HFF-Myc (cell line): ENCODE measurements at regions not wholly inside any gene's neighbourhood (a gene's known extent, or its start where the extent isn't known, plus 50 kb on each side); places are given as distances from the start of the nearest gene placed in this dataset.

Experiments
- DNase-seq: peaks from one replicate; pipeline ENCODE4 v3.0.0-alpha.2; 2011; ENCODE audit warnings: low read depth; ENCODE audit errors: extremely low read depth
- H3K4me3 ChIP-seq: replicated peaks from 2 replicates; pipeline ENCODE4 v1.5.1; 2011; ENCODE audit warnings: low read depth, mild to moderate bottlenecking, control low read depth, low read length
- TF ChIP-seq, protein P1 (sequence below): IDR thresholded peaks from 2 replicates; pipeline ENCODE4 v1.5.1; 2012; ENCODE audit warnings: mild to moderate bottlenecking, low read depth, low read length, control low read depth; ENCODE audit errors: missing control alignments

DNA sequence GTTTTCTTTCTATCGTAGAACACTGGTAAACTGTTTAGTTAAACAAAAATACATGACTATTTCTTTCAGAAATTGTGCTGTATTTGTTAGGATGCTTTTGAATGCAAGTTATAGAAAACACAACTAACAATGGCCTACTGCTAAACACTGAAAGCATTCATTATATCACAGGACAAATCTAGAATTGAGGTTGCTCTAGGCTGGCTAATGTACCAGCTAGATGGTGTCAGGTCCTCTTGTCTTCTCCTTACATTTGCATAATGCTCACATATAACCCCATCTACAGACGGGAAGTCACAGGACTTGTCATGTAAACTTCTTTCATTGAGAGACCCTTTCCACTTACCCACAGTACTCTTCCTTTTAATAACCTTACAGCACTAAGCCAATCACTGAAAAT, 586.8 kb downstream of the DSC3 start:
- DNase-seq: no peak
- no peak overlapping the region for H3K4me3 ChIP-seq
- TF ChIP-seq, protein P1, sequence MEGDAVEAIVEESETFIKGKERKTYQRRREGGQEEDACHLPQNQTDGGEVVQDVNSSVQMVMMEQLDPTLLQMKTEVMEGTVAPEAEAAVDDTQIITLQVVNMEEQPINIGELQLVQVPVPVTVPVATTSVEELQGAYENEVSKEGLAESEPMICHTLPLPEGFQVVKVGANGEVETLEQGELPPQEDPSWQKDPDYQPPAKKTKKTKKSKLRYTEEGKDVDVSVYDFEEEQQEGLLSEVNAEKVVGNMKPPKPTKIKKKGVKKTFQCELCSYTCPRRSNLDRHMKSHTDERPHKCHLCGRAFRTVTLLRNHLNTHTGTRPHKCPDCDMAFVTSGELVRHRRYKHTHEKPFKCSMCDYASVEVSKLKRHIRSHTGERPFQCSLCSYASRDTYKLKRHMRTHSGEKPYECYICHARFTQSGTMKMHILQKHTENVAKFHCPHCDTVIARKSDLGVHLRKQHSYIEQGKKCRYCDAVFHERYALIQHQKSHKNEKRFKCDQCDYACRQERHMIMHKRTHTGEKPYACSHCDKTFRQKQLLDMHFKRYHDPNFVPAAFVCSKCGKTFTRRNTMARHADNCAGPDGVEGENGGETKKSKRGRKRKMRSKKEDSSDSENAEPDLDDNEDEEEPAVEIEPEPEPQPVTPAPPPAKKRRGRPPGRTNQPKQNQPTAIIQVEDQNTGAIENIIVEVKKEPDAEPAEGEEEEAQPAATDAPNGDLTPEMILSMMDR: no peak

DNA sequence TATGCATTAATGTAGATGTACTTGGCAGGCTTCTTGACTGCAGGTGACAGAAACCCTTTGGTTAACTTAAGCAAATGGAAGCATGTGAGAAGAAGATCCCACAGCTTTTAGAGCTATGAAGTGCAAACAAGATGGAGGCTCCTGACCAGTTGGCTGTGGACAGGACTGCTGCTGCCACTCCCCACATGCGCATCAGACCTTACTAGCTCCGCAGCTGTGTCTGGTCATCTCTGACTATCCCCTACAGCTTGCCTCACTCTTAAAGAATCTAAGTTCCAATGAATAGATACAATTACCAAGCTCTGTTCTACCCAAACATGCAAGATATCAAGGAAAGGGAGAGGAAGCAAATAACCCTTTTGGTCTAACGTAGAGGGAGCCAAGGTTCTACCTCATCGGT, 587.6 kb downstream of the DSC3 start:
- no peak overlapping the region for H3K4me3 ChIP-seq
- DNase-seq: no peak
- TF ChIP-seq, protein P1: no peak

DNA sequence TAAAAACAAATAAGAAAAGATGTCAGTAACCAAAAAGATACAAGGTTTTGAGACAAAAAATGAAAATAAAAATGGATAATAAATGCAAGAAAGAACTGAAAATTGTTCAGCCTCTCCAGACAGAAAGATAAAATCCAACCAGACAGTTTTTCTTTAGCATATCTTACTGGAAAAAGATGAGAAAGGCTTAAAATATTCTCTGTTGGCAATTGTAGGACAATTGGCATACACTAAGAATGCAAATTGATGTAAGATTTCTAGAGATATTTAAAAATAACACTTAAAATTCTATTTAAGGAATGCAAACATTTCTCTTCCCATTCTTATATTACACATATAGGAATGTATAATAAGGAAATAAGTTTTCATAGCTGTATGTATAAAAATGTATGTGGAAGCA, 590.6 kb downstream of the DSC3 start:
- DNase-seq: no peak
- no peak overlapping the region for H3K4me3 ChIP-seq
- TF ChIP-seq, protein P1: no peak

DNA sequence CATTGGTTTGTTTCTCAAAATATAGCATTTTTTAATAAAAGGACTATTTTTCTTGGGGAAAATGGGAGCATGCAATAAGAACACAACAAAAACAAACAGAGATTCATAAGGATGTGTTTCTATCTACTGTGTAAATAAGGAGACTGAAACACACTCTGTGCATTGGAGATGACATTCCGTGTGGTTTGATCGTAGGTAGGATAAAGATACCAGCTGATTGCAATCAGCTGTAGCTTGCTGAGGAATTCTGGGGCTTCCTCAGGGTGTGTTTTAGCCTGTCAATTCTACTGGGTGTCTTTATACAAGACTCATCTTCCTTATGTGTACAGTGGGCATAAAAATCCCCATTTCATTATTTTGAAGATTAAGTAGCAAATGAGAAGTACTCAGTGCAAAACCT, 591.6 kb downstream of the DSC3 start:
- H3K4me3 ChIP-seq: no peak overlapping the region
- no peak for DNase-seq
- TF ChIP-seq, protein P1: no peak

DNA sequence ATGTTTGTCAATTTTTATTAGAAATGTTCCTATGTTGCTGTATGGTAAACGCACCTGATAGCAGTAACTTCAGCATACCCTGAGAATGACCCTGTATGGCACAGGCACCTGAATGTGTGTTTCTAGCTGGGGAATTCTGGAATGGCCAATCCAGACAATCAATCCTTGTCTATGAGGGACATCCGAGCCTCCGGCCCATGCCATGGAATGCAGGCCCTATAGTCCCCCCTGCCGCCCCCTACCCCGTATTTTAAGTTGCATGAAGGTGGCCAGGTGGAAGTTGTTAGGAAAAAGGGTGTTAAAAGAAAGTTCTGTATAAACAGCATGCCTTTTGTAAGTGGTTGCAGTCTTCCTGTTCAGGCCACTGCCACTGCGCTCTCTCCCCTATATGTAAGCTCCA, 595.9 kb downstream of the DSC3 start:
- TF ChIP-seq, protein P1: no peak
- no peak for DNase-seq
- H3K4me3 ChIP-seq: no peak overlapping the region

DNA sequence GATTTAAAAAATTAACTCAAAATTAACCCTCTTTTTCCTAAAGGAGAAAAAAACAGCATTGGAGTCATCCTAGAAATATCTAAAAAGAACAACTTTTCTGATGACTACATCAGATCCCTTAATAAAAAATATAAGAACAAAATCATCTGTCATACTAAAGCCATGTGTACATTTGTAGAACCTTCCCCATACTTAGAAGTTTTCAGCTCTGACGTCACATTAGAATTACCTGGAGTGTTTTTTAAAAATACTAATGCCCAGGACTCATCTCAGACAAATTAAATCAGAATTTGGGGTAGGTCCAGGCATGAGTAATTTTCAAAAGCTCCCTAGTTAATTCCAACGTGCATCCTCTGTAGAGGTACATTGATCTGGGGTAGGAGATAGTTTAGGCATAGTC, 598.0 kb downstream of the DSC3 start:
- TF ChIP-seq, protein P1: no peak
- no peak overlapping the region for H3K4me3 ChIP-seq
- DNase-seq: no peak

DNA sequence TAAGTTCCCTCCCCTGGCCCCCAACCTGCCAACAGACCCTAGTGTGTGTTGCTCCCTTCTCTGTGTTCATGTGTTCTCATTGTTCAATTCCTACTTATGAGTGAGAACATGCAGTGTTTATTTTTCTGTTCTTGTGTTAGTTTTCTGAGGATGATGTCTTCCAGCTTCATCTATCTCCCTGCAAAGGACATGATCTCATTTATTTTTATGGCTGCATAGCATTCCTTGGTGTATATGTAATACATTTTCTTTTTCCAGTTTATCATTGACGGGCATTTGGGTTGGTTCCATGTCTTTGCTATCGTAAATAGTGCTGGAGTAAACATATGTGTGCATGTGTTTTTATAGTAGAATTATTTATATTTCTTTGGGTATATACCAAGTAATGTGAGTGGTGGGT, 602.2 kb downstream of the DSC3 start:
- TF ChIP-seq, protein P1: no peak
- H3K4me3 ChIP-seq: no peak overlapping the region
- no peak for DNase-seq
